ENCODE measurements at regions not wholly inside any gene's neighbourhood (a gene's known extent, or its start where the extent isn't known, plus 50 kb on each side); places are given as distances from the start of the nearest gene placed in this dataset.

DNA sequence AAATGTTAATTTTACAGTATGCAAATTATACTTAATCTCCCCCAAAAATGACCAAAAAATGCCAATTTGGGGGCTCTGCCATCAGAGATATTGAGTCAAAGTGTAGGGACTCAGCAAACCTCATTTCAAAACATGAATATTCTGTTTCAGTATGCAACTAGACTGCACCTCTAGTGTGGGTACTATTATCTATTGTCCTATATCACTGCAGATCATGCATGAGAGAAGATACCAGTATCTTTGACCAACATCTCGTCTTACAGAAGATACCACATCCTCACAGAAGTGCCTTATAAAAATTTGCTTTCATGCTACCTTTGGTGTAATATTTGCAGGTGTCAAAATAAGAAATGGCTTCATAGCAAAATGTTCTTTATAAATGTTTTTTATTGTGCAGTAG is 623.8 kb downstream of the TENT5A start:
- no peaks in the 10 kb centered on the region for H3K9me2 ChIP-seq (replicated peaks; ENCODE audit: control insufficient read depth, low read length)

DNA sequence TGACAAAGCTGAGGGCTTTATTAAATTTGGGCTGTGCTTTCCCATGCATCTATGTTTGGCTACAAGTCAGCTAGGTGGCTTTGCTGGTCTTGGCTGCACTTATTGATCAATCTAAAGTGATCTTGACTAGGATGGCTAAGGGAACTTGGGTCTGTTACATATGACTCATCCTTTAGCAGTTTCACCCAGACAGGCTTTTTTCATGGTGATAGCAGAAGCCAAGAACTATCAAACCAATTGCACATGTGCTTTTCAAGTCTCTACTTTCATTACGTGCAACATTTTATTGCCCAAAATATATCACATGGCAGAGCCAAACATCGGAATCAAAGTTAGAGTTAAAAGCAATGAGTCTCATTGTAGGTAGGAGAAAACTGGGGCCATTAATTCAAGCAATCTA is 626.3 kb downstream of the TENT5A start:
- Histone ChIP-seq H3K27me3 (ENCODE audit: control insufficient read depth, low read length) (no peaks in the 10 kb centered on the region), H3K4me3 (ENCODE audit: low read length) (no peak overlapping the region), H3K79me2 (ENCODE audit: control insufficient read depth, low read length) (no peaks in the 10 kb centered on the region), H3K4me1 (ENCODE audit: control insufficient read depth, low read length) (no peaks in the 10 kb centered on the region), H3K4me2 (ENCODE audit: low read length) (no peak overlapping the region), H3K9me2 (replicated peaks; ENCODE audit: control insufficient read depth, low read length) (no peaks in the 10 kb centered on the region), H3K27ac (ENCODE audit: low read depth, low read length) (no peak overlapping the region), H4K20me1 (ENCODE audit: control insufficient read depth, insufficient read depth, low read depth, low read length) (no peaks in the 10 kb centered on the region), H3F3A (ENCODE audit: control insufficient read depth, insufficient read depth) (no peaks in the 10 kb centered on the region), H3K36me3 (ENCODE audit: control insufficient read depth, low read length) (no peaks in the 10 kb centered on the region), H3K9me3 (ENCODE audit: control insufficient read depth, insufficient read depth, low read length) (no peaks in the 10 kb centered on the region)
- TF ChIP-seq, protein P1, sequence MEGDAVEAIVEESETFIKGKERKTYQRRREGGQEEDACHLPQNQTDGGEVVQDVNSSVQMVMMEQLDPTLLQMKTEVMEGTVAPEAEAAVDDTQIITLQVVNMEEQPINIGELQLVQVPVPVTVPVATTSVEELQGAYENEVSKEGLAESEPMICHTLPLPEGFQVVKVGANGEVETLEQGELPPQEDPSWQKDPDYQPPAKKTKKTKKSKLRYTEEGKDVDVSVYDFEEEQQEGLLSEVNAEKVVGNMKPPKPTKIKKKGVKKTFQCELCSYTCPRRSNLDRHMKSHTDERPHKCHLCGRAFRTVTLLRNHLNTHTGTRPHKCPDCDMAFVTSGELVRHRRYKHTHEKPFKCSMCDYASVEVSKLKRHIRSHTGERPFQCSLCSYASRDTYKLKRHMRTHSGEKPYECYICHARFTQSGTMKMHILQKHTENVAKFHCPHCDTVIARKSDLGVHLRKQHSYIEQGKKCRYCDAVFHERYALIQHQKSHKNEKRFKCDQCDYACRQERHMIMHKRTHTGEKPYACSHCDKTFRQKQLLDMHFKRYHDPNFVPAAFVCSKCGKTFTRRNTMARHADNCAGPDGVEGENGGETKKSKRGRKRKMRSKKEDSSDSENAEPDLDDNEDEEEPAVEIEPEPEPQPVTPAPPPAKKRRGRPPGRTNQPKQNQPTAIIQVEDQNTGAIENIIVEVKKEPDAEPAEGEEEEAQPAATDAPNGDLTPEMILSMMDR (IDR thresholded peaks at IDR 0.05; ENCODE audit: low read depth, low read length, poor library complexity, severe bottlenecking): no peak

More for the DNA sequence above, 623.8 kb downstream of the TENT5A start:
- no peaks in the 10 kb centered on the region for H3K36me3 ChIP-seq (ENCODE audit: control insufficient read depth, low read length)
- H3K4me2 ChIP-seq (ENCODE audit: low read length): no peak overlapping the region
- no peak overlapping the region for H3K4me3 ChIP-seq (ENCODE audit: low read length)
- H3F3A ChIP-seq (ENCODE audit: control insufficient read depth, insufficient read depth): no peaks in the 10 kb centered on the region
- no peaks in the 10 kb centered on the region for H4K20me1 ChIP-seq (ENCODE audit: control insufficient read depth, insufficient read depth, low read depth, low read length)
- no peaks in the 10 kb centered on the region for H3K9me3 ChIP-seq (ENCODE audit: control insufficient read depth, insufficient read depth, low read length)
- no peaks in the 10 kb centered on the region for H3K4me1 ChIP-seq (ENCODE audit: control insufficient read depth, low read length)
- no peaks in the 10 kb centered on the region for H3K27me3 ChIP-seq (ENCODE audit: control insufficient read depth, low read length)
- H3K79me2 ChIP-seq (ENCODE audit: control insufficient read depth, low read length): no peaks in the 10 kb centered on the region
- no peak overlapping the region for H3K27ac ChIP-seq (ENCODE audit: low read depth, low read length)
- no peak for TF ChIP-seq EZH2phosphoT487 (IDR thresholded peaks at IDR 0.05; ENCODE audit: borderline replicate concordance, low read length)
- TF ChIP-seq, protein P1 (IDR thresholded peaks at IDR 0.05; ENCODE audit: low read depth, low read length, poor library complexity, severe bottlenecking): no peak

DNA sequence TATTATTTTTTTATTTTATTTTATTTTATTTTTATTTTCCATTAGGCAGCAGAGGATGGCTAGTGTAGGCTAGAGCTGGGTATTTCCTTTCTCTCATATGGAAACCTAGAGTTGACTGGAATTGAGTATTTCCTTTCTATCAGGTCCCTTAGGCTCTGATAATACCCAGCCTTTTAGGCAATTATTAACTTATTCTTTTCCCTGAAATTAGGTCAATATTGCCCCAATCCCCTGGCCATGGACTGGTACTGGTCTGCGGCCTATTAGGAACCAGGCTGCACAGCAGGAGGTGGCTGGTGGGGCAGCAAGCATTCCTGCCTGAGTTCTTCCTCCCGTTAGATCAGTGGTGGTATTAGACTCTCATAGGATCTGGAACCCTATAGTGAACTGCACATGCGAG is 632.2 kb downstream of the TENT5A start:
- H3K4me2 ChIP-seq (ENCODE audit: low read length): no peak overlapping the region
- TF ChIP-seq, protein P1 (IDR thresholded peaks at IDR 0.05; ENCODE audit: low read depth, low read length, poor library complexity, severe bottlenecking): no peak
- TF ChIP-seq EZH2phosphoT487 (IDR thresholded peaks at IDR 0.05; ENCODE audit: borderline replicate concordance, low read length): no peak

DNA sequence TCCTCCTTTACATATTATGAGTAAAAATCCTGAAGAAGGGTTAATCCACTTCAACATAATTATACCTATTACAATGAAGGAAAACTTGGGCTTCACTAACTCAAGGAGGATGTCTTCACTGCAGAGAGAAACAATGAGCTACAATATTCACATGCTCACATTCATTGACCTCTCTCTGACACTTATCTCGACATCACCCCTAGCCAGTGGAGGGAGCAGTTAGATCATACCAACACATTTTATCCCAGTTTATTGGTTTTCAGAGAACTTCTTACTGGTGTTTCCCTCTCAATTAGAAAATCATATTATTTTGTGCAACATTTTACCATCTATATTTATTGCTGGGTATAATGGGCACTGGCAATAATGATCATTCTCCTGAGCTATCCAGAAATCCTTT is 646.5 kb downstream of the TENT5A start:
- Histone ChIP-seq H3K9me3 (ENCODE audit: control insufficient read depth, insufficient read depth, low read length) (no peaks in the 10 kb centered on the region), H3K27me3 (ENCODE audit: control insufficient read depth, low read length) (no peaks in the 10 kb centered on the region), H3K4me1 (ENCODE audit: control insufficient read depth, low read length) (no peaks in the 10 kb centered on the region), H3K4me2 (ENCODE audit: low read length) (no peak overlapping the region), H3K4me3 (ENCODE audit: low read length) (no peak overlapping the region), H3K36me3 (ENCODE audit: control insufficient read depth, low read length) (no peaks in the 10 kb centered on the region), H3K27ac (ENCODE audit: low read depth, low read length) (no peak overlapping the region), H3K9me2 (replicated peaks; ENCODE audit: control insufficient read depth, low read length) (no peaks in the 10 kb centered on the region), H3K79me2 (ENCODE audit: control insufficient read depth, low read length) (no peaks in the 10 kb centered on the region), H4K20me1 (ENCODE audit: control insufficient read depth, insufficient read depth, low read depth, low read length) (no peaks in the 10 kb centered on the region), H3F3A (ENCODE audit: control insufficient read depth, insufficient read depth) (no peaks in the 10 kb centered on the region)
- TF ChIP-seq, protein P1 (IDR thresholded peaks at IDR 0.05; ENCODE audit: low read depth, low read length, poor library complexity, severe bottlenecking): no peak
- no peak for TF ChIP-seq EZH2phosphoT487 (IDR thresholded peaks at IDR 0.05; ENCODE audit: borderline replicate concordance, low read length)

More for the DNA sequence above, 632.2 kb downstream of the TENT5A start:
- Histone ChIP-seq H4K20me1 (ENCODE audit: control insufficient read depth, insufficient read depth, low read depth, low read length) (no peaks in the 10 kb centered on the region), H3K9me2 (replicated peaks; ENCODE audit: control insufficient read depth, low read length) (no peaks in the 10 kb centered on the region), H3K4me3 (ENCODE audit: low read length) (no peak overlapping the region), H3K27me3 (ENCODE audit: control insufficient read depth, low read length) (no peaks in the 10 kb centered on the region), H3F3A (ENCODE audit: control insufficient read depth, insufficient read depth) (no peaks in the 10 kb centered on the region), H3K79me2 (ENCODE audit: control insufficient read depth, low read length) (no peaks in the 10 kb centered on the region), H3K36me3 (ENCODE audit: control insufficient read depth, low read length) (no peaks in the 10 kb centered on the region), H3K4me1 (ENCODE audit: control insufficient read depth, low read length) (no peaks in the 10 kb centered on the region), H3K27ac (ENCODE audit: low read depth, low read length) (no peak overlapping the region), H3K9me3 (ENCODE audit: control insufficient read depth, insufficient read depth, low read length) (no peaks in the 10 kb centered on the region)

All from DOHH2 (cell line).